ENCODE measurements at regions not wholly inside any gene's neighbourhood (a gene's known extent, or its start where the extent isn't known, plus 50 kb on each side); places are given as distances from the start of the nearest gene placed in this dataset.

DNA sequence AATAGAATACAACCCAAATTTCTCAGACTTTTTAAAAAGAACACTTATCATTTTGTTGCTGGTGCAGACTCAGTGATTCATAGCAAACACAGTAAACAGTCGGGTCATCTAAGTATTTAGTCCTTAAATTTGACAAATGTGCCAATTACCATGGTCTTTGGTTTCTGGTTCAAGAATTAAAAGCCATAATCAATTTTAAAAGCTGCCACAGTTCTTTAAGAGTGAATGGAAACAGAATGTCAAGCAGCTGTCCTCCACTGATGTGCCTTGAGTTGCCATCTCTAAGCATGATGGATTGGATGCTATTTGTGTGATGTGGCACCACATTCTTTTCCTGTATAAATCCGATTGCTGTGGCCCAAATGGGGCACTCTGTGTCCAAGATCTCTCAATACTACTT is 67.2 kb upstream of the MLIP start:
- H3K4me3 ChIP-seq (ENCODE audit: control insufficient read depth, low read depth, low read length) = no peak overlapping the region
- DNase-seq (ENCODE audit: low read depth) = no peak
- TF ChIP-seq, protein P1, sequence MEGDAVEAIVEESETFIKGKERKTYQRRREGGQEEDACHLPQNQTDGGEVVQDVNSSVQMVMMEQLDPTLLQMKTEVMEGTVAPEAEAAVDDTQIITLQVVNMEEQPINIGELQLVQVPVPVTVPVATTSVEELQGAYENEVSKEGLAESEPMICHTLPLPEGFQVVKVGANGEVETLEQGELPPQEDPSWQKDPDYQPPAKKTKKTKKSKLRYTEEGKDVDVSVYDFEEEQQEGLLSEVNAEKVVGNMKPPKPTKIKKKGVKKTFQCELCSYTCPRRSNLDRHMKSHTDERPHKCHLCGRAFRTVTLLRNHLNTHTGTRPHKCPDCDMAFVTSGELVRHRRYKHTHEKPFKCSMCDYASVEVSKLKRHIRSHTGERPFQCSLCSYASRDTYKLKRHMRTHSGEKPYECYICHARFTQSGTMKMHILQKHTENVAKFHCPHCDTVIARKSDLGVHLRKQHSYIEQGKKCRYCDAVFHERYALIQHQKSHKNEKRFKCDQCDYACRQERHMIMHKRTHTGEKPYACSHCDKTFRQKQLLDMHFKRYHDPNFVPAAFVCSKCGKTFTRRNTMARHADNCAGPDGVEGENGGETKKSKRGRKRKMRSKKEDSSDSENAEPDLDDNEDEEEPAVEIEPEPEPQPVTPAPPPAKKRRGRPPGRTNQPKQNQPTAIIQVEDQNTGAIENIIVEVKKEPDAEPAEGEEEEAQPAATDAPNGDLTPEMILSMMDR (conservative IDR thresholded peaks at IDR 0.05; ENCODE audit: control insufficient read depth, insufficient read depth, low read depth, low read length) = no peak

DNA sequence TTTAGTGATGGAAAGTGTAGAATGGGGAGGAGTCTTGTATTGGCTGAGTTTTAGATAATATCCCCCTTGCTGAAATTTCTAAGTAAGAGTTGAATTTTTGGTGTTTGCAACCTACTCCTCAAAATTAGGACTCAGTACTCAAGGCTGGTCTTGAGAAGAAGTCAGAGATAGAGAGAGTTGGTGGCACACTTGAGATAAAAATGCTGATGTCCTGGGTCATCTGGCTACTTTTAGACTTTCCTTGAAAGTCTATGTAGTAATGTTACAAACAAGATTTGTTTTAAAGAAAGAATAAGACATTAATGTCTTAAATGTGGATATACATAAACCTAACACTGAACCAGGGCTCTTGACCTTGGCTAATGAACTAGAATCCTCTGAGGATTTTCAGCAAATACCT is 62.5 kb upstream of the MLIP start:
- no peak for DNase-seq (ENCODE audit: low read depth)
- TF ChIP-seq, protein P1 (conservative IDR thresholded peaks at IDR 0.05; ENCODE audit: control insufficient read depth, insufficient read depth, low read depth, low read length) = no peak
- no peak overlapping the region for H3K4me3 ChIP-seq (ENCODE audit: control insufficient read depth, low read depth, low read length)

DNA sequence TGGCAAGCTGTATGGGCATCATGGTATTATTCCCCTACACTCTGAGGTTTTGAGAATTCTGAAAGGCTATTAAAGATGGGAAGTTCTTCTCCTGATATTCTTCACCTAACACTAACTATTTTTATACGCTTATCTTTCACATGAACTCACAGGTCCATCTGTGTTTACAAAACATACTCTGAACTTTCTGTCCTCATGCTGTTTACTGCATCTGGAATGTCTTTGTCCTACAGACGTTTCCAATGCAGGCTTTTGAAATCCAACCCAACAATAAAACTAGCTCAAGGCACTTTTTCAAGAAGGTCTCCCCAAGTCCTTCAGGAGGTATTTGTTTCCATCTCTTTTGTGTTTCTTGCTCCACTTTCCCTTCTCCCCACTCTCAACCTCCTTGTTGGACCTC is 60.5 kb upstream of the MLIP start:
- no peak overlapping the region for H3K4me3 ChIP-seq (ENCODE audit: control insufficient read depth, low read depth, low read length)
- TF ChIP-seq, protein P1 (conservative IDR thresholded peaks at IDR 0.05; ENCODE audit: control insufficient read depth, insufficient read depth, low read depth, low read length) = no peak
- no peak for DNase-seq (ENCODE audit: low read depth)

DNA sequence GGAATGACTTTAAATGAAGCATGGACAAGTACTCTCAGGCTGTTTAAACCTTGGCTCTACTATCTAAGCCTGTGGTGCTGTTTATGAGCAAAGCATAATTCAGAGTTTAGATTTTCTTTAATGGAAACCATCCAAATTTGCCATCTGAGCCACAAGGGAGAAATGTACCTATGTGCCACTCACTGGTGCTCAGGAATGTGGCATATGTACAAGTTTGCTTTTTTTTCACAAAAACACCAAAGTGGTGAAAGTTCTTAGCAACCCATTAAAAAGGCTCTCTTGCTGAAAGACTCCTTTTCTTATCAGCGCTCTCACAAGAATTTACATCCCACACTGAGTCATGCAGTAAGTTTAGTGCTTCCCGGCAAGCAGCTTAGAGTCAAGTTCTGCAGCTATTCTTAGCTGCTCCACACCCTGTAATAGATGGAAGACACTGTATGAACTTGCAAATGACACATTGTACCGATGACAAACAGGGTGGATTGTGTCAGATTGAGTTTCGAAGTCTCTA is 57.3 kb upstream of the MLIP start:
- DNase-seq (ENCODE audit: low read depth) = peak; percentile 70

DNA sequence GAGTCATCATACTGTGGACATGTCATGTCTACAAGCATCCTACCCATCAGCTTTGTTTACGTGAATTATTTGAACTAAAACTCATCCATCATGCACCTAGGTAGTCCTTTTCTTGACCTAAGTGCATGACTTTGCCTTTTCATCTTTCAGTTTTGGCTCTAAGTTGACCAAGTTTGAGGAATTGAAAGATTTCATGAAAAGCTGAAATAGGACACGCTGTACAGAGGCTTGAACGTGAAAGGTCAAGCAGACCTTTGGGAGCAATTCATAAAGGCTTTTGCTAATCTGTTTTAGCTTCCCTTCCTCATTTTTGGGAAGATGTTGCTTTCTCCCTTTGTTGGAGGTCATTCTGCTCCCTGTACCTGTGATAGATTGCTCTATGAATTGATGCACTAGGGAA is 55.1 kb upstream of the MLIP start:
- no peak overlapping the region for H3K4me3 ChIP-seq (ENCODE audit: control insufficient read depth, low read depth, low read length)
- no peak for DNase-seq (ENCODE audit: low read depth)
- TF ChIP-seq, protein P1 (conservative IDR thresholded peaks at IDR 0.05; ENCODE audit: control insufficient read depth, insufficient read depth, low read depth, low read length) = no peak

More for the DNA sequence above, 57.3 kb upstream of the MLIP start:
- TF ChIP-seq, protein P1 (conservative IDR thresholded peaks at IDR 0.05; ENCODE audit: control insufficient read depth, insufficient read depth, low read depth, low read length) = no peak
- no peak overlapping the region for H3K4me3 ChIP-seq (ENCODE audit: control insufficient read depth, low read depth, low read length)

DNA sequence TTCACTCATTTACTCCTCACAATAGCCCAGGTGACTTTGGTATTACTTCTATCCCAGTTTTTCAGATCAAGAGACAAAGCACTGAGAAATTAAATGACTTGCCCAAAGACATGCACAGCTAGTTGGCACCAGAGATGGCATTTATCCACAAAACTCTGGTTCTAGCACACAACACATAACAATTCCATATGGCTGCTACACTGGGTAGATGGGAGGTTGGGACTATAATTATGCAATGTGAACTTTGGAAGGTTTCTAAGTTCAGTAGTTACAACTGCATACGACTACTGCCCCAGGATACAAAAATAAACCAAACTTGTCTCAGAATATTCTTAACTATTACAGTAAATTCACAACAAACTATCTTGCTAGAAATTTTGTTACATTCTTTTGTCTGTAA is 54.2 kb upstream of the MLIP start:
- TF ChIP-seq, protein P1 (conservative IDR thresholded peaks at IDR 0.05; ENCODE audit: control insufficient read depth, insufficient read depth, low read depth, low read length) = no peak
- no peak for DNase-seq (ENCODE audit: low read depth)

DNA sequence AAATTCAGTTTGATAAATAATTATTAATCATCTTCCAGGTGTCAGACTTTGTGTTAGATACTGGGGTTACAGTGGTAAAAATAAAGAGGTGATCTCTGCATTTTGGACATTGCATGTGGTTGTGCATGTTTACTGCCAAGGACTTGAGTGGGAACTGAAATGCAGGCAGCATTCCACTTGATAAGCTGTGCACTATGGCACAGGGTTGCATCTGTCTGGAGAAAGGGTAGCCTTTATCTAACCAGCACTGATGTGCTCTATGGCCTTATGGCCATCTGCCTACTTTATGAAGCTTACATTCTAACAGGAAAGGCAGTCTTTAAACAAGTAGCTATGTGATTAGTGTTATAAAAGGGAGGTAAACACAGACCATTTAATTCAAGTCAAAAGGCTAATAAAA is 53.0 kb upstream of the MLIP start:
- TF ChIP-seq, protein P1 (conservative IDR thresholded peaks at IDR 0.05; ENCODE audit: control insufficient read depth, insufficient read depth, low read depth, low read length) = no peak
- no peak overlapping the region for H3K4me3 ChIP-seq (ENCODE audit: control insufficient read depth, low read depth, low read length)
- DNase-seq (ENCODE audit: low read depth) = no peak

More for the DNA sequence above, 54.2 kb upstream of the MLIP start:
- no peak overlapping the region for H3K4me3 ChIP-seq (ENCODE audit: control insufficient read depth, low read depth, low read length)

Measured in fibroblast of mammary gland (primary cell).